ENCODE measurements at regions not wholly inside any gene's neighbourhood (a gene's known extent, or its start where the extent isn't known, plus 50 kb on each side); places are given as distances from the start of the nearest gene placed in this dataset.

- Histone ChIP-seq H4K20me1 (replicated peaks; ENCODE audit: control insufficient read depth, extremely low read depth, insufficient read depth, low read length) (no peaks in the 10 kb centered on the region), H2AFZ (ENCODE audit: low read depth, low read length) (no peak overlapping the region), H3K27ac (ENCODE audit: insufficient read depth, low read depth, low read length) (no peak overlapping the region), H3K4me2 (ENCODE audit: insufficient read depth, low read length) (no peak overlapping the region), H3K36me3 (ENCODE audit: control insufficient read depth in 2 of 2, extremely low read depth in 1 of 2, insufficient read depth in 2 of 2, low read length in 2 of 2) (no peaks in the 10 kb centered on the region), H3K27me3 (ENCODE audit: control insufficient read depth in 2 of 2, insufficient read depth in 2 of 2, low read length in 2 of 2) (peaks cover 0 to 4% of the 10 kb centered on the region in 2 experiments), H3K4me1 (ENCODE audit: control insufficient read depth, extremely low read depth, insufficient read depth, low read length) (no peaks in the 10 kb centered on the region), H3K9ac (replicated peaks; ENCODE audit: extremely low read depth, insufficient read depth, low read length) (no peak overlapping the region), H3K4me3 (replicated peaks in 1 of 3; ENCODE audit: insufficient read depth in 1 of 3, low read depth in 1 of 3, low read length in 3 of 3) (no peak overlapping the region), H3K9me1 (replicated peaks; ENCODE audit: control insufficient read depth, extremely low read depth, insufficient read depth, low read length) (no peaks in the 10 kb centered on the region), H3K79me2 (ENCODE audit: control insufficient read depth, insufficient read depth, low read length) (no peaks in the 10 kb centered on the region), H3K9me3 (replicated peaks; ENCODE audit: control insufficient read depth, insufficient read depth, low read length) (no peaks in the 10 kb centered on the region)
- DNase-seq (ENCODE audit: low read depth, low spot score) = no peak
- FAIRE-seq = no peak
- intact Hi-C loops (cut with micrococcal nuclease) = no loop called here
- dilution Hi-C loops (cut with MboI; ENCODE audit: extremely low pct_ligation_motif_present, low sequenced_read_pairs) = no loop called here
- POLR2A ChIA-PET = no interaction called here
- CTCF ChIA-PET = interaction anchor here (0.9 to 1.5 kb wide), 3 partner anchors 12 to 619 kb away, joined by 3 to 5 read pairs (median 3); no protein-coding TSS in a partner anchor
- no TSS peak for BruUV-seq (replicated peaks)
- TF ChIP-seq MYC (IDR thresholded peaks at IDR 0.05; ENCODE audit: low read depth, low read length) = no peak
- TF ChIP-seq CTCF (IDR thresholded peaks at IDR 0.05; ENCODE audit: extremely low read depth in 1 of 2, insufficient read depth in 1 of 2, low read depth in 1 of 2, low read length in 2 of 2) = no peak
- TF ChIP-seq POLR2AphosphoS5 (IDR thresholded peaks at IDR 0.05; ENCODE audit: insufficient read depth, low read depth, low read length) = no peak
- TF ChIP-seq POLR2A (IDR thresholded peaks at IDR 0.05; ENCODE audit: low read depth, low read length) = no peak
- no peak for TF ChIP-seq EZH2 (IDR thresholded peaks at IDR 0.05; ENCODE audit: borderline replicate concordance, low read depth, low read length, severe bottlenecking)
- no peak for TF ChIP-seq FOS (IDR thresholded peaks at IDR 0.05; ENCODE audit: borderline replicate concordance, insufficient read depth, low read length)
- TF ChIP-seq MAX (IDR thresholded peaks at IDR 0.05; ENCODE audit: insufficient read depth, insufficient read length) = no peak
- TF ChIP-seq GATA2 (IDR thresholded peaks at IDR 0.05; ENCODE audit: insufficient read depth, insufficient read length, low read depth, low read length) = no peak
- TF ChIP-seq JUN (IDR thresholded peaks at IDR 0.05; ENCODE audit: borderline replicate concordance, insufficient read depth, insufficient read length, low read depth) = no peak
These were observed 123.2 kb upstream of the FBXL7 start for GRCh38 chr5:15376803-15377202.

Data from endothelial cell of umbilical vein (primary cell).